ENCODE measurements at regions not wholly inside any gene's neighbourhood (a gene's known extent, or its start where the extent isn't known, plus 50 kb on each side); places are given as distances from the start of the nearest gene placed in this dataset.

GRCh38 chr2:121000804-121001203, 265.1 kb downstream of the GLI2 start:
- TF ChIP-seq SIN3A (IDR thresholded peaks at IDR 0.05; ENCODE audit: borderline replicate concordance, insufficient read depth, low read length) (no peak), TAF1 (IDR thresholded peaks at IDR 0.05; ENCODE audit: borderline replicate concordance, insufficient read depth, low read length) (no peak)
